ENCODE measurements at regions not wholly inside any gene's neighbourhood (a gene's known extent, or its start where the extent isn't known, plus 50 kb on each side); places are given as distances from the start of the nearest gene placed in this dataset.

- no peak for TF ChIP-seq CBFB (IDR thresholded peaks at IDR 0.05; ENCODE audit: low read depth)
- no peak for TF ChIP-seq CTCF (IDR thresholded peaks at IDR 0.05 in 2 of 3, conservative IDR thresholded peaks at IDR 0.05 in 1 of 3; ENCODE audit: control insufficient read depth in 2 of 3, extremely low read depth in 1 of 3, insufficient read depth in 1 of 3, low read depth in 3 of 3, low read length in 3 of 3)
- TF ChIP-seq, protein P1, sequence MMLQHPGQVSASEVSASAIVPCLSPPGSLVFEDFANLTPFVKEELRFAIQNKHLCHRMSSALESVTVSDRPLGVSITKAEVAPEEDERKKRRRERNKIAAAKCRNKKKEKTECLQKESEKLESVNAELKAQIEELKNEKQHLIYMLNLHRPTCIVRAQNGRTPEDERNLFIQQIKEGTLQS (IDR thresholded peaks at IDR 0.05; ENCODE audit: borderline replicate concordance, extremely low read depth, low read depth, low read length), result no peak
- no peak for TF ChIP-seq FOXM1 (IDR thresholded peaks at IDR 0.05; ENCODE audit: low read depth, low read length)
- no peak for TF ChIP-seq ZNF274 (IDR thresholded peaks at IDR 0.05; ENCODE audit: insufficient read depth, insufficient read length)
- no peak for TF ChIP-seq E2F8 (IDR thresholded peaks at IDR 0.05; ENCODE audit: low read depth, partially characterized antibody)
Measured at GRCh38 chr5:125969011-125969813, 454.0 kb upstream of the GRAMD2B start.

All from GM12878 (cell line).